ENCODE measurements at regions not wholly inside any gene's neighbourhood (a gene's known extent, or its start where the extent isn't known, plus 50 kb on each side); places are given as distances from the start of the nearest gene placed in this dataset.

DNA sequence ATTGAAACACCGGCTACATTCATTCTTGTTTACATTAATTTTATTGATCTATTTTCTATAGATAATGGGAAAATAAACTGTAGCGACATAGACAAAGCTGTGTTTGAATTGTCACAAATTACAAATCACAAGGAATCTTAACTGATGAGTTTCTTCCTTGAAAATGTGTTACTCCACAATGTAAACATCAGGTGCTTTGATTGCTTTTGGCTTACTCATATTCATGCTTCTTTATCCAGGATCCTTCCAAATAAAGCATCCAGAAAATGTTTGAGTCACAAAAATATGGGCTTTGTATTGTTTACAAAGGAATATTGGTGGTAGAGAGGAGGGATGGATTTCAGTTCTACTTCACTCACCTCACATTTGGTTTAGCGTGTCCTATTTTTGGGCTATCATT is 64.0 kb downstream of the BMP2 start:
- no peak for DNase-seq

DNA sequence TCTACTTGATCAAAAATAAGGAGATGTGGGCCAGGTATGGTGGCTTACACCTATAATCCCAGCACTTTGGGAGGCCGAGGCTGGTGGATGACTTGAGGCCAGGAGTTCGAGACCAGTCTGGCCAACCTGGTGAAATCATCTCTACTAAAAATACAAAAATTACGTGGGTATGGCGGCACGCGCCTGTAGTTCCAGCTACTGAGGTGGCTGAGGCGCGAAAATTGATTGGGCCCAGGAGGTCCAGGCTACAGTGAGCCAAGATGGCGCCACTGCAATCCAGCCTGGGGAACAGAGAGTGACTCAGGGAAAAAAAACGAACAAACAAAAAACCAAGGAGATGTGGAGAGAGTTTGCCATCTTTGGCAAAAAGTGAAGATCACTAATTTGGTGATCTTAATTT is 65.3 kb downstream of the BMP2 start:
- no peak for DNase-seq

DNA sequence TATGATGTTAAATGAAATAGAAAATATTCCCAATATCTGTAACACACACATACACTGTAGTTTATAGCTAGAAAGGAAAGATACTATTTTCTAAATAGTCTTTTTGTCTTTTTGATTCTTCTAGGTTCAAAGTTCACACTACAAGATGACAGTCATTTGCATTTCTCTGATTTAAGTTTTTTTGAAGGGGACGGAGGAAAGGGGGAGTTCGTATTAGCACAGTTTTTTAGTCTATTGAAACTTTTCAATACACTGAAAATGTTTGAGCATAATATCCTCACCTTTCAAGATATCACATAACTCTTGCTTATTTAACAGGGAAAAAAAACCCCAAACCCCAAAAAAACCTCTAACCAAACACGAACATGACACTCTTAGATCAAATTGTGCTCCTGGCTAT is 68.1 kb downstream of the BMP2 start:
- DNase-seq = no peak

DNA sequence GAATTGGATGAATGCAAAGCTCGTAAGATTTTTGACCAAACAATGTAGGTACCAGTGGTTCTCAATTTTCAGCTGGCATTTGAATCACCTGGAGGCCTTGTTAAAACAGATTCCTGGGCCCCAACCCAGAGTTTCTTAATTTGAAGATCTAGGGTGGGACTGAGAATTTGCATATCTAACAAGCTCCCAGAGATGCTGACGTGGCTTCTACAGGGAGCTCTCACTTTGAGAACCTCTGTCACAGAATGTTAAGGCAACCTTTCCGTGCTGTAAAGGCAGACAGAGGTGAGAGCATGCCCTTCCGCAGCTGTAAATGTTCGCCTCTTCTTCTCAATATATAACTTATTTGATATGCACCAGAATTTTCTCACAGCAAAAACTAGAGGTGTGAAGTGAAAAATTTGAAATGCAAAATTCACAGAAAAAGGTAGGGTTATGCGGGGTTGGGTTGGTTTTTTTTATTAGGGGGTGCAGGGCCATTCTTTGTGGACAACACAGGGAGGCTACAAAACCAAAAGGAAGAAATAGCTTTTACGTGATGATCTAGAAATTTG is 69.4 kb downstream of the BMP2 start:
- DNase-seq = no peak

DNA sequence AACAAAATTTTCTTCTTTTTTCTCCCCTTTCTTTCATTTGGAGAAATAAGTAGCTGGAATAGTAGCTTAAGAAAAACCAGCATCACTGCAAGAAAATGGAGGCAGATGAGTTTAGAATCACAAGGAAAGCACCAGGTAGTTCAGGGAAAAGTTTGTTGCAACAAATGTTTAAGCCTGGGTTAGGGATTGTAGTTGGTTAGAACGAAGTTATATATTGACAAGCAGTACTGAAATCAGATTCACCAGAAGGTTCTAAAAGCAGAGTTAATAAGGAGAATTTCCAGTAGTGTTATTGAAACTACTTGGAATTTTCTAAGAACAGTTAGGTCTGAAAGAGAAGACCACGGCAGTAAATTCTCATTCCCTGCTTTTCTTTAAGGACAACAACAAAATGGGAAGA is 70.2 kb downstream of the BMP2 start:
- DNase-seq = no peak

DNA sequence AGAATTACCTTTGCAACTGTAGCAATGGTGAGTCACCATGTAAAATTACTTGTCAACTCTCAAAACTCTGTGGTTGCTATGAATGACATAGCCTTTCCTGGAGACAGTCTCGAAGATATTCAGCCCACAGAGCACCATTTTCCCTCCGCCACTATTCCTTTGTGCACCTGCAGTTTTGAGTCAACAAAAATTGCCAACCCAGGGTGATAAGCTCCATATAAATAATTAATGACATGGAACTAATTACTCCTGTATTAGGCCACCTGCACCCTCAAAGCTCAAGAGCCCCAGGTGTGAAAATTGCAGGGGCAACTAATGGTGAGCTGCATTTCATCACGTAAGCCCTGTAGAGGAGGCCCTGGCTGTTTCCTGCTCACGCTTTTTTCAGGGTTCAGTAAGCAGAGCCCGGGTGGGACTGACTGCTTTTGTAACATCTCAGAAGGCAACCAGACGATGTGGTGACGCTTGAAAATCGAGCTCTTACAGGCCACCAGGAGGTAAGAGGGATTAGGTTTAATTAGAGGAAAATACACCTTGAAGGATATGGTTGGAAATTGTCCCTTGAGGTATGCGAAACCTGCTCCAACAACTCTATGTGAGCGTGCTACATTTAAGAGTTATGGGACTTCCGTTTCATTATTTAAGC is 70.8 kb downstream of the BMP2 start:
- no peak for DNase-seq

DNA sequence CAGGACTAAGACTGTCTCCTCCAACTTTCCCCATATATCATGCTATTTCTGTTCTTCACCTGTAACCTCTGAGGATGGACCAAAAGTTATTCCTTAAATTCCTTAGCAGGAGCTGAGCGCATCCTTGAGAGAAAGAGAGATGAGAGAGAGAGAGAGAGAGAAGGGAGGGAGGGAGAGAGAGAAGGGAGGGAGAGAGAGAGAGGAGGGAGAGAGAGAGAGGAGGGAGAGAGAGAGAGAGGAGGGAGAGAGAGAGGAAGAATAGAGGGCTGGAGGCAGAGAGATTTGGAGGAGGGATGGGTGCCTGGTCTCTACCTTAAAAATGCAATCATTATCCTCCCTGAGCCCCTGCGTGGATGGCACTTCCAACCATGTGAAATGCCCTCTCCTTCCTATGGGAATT is 73.6 kb downstream of the BMP2 start:
- no peak for DNase-seq

DNA sequence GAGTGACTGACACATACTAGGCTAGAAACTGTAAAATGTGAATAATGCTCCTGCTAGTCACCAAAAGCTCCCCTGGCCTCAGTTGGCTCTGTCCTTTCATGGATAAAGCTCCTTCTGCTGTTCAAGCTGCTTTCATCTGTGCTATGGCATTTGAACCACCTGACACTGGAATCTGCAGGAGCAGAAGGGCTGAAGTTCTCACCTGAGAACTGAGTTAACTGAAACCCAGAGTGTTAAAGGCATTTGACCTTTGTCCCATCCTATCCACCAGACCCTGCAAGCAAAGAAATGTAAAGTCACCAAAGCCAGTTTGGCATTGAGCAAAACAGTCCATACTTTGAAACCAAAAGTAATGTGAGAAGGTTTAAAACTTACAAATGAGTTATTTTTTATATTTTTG is 77.7 kb downstream of the BMP2 start:
- no peak for DNase-seq

DNA sequence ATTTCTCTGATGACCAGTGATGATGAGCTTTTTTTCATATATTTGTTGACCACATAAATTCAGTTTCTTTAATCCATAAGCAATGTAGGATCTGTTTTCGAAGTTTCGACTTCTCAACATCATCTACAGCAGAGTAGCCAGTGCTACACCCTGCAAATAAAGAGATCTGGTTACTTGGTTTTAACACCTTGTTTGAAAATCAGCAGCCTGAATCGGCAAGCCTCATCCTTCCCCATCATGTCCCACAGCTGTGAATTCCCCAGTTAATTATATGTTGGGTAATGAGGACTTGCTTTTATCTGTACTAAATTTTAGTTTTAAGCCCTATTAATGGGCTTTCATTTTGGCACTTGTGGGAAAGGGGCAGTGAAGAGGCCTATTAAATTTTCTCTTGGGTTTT is 80.6 kb downstream of the BMP2 start:
- DNase-seq = no peak

DNA sequence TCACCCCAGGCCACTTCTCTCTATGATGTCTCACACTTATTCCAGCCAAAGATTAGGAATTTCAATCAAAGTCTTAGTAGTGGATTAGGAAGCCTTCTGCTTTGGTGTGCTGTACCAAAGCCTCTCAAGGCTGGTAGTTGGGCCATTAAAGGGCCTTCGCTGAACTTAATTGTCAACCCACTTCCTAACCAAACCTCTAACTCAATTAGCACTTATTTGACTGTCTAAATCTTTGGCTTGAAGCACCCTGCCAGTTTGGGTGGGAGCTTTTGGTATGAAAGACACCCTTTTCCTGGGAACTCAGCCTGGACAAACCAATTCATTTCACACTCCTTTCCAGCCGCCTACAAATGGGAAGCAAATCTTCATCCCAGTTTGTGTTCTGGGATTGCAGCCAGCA is 81.5 kb downstream of the BMP2 start:
- DNase-seq = no peak

DNA sequence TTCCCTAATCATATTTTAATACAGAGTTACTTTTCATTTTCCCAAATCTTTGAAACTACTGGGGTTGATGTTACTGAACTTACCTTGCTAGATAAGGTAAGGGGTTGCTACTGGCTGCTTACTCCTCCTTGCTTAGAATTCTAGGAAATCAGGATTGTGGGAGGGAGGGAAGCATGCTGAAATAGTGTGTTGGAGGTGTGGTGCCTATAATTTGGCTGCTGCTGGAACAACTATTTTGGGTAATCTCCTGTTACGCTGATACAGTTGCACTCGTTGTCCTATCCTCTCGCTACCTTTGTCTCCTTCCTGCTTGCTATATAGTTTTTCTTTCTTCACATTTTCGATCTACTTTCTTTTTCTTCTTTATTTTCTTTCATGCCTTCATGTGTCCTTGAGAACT is 83.7 kb downstream of the BMP2 start:
- DNase-seq = no peak

DNA sequence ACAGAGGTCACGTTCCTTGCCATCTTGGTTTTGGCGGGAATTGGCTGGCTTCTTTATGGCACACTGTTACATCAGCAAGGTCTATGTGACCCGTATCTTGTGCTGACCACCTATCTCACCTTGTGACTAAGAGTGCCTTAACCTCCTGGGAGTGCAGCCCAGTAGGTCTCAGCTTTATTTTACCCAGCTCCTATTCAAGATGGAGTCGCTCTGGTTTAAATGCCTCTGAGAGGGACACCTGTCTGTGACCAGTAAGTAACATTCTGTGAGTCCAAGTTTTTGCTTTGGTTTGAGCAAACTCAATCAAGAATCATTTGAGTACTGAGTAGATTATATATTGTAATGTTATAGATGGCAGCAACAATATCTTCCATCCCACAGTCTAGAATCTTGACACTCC is 85.0 kb downstream of the BMP2 start:
- DNase-seq = no peak

DNA sequence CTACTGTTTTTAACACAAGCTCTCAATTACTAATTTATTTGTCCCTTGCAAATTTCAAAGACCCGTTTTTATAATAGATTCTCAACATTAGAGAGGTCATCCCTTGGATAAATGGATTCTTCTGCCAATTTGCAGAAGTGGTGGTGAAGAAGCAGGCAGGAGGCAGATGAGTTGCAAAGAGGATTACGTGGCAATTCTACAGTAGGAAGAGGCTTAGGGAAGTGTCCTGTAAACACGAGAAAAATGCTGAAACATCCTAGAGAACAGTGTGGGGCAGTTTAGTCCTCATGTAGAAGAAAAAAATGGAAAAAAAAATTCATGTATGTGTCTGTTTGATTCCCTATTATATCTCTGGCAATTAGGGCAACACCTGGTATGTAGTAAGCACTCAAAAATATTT is 87.6 kb downstream of the BMP2 start:
- no peak for DNase-seq

DNA sequence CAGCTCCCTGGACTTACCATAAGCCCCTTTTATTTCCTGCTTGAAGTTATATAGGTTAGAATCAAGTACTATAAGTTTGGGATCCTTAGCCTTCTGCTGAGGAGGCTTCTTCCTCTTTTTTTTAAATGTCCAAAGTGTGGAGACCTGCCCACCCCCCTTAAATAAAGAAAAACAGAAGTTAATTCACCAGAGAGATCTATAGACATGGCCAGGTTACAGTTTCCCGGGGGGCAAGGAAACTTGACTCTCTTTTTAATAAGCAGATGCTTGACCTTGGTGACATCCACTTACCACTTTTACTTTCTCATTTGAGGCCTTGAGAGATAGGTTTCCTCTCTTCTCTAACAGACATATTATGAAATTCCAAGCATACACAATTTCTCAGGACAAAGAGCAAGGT is 88.3 kb downstream of the BMP2 start:
- no peak for DNase-seq

DNA sequence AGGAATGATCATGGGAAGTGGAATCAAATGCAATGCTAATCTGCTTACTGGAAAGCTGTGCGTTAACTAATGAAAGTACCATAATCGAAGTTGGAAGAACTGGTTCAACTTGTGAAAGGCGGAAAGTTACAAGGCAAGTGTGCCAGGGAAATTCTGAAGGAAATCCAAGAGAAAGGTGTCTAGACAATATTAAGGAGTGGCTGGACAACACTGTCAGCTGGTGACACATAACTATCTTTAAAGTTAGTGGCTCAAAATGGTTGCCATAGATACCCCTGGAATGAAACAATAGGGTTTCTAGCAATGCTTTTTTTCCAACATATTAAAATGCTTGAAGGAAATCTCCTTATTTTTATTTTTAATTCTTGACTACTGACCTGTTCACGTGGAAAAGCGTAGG is 90.4 kb downstream of the BMP2 start:
- DNase-seq = no peak

DNA sequence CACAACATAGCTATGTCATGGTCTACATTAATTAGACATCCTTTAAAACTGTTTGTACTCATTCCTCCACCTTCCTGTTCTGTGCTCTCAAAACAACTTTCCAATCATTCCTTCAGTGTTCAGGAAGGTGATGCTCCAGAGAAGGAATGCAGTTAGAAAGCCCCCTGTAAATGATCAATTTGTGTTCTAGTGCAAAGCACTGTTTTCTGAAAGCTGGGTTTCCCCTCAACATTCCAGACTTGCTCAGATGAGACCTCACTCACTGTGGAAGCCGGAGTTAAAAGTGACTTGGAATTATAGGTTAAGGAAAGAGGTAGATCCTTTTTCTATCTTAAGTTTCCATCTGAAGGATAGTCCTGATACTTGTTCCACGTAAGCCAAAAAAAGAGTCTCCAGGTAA is 95.9 kb downstream of the BMP2 start:
- DNase-seq = no peak

DNA sequence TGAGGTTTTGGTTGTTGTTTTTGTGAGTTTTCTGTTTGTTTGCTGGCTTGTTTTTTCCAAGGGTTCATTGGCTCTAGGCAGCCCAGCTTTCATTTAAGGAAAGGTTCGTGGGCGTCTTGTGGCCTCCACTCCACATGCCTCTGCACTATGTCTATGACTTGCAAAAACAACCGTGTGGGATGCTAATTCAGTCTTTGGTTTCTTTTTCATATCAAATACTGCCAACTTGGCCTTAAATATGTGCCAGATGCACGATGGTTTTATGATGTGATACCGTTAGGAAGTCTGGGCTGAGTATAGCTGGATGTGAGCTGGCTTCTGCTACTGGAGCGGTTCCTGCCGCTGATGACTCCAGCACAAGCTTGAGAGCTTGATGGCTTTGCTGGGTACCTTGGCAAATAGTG is 96.3 kb downstream of the BMP2 start:
- no peak for DNase-seq

DNA sequence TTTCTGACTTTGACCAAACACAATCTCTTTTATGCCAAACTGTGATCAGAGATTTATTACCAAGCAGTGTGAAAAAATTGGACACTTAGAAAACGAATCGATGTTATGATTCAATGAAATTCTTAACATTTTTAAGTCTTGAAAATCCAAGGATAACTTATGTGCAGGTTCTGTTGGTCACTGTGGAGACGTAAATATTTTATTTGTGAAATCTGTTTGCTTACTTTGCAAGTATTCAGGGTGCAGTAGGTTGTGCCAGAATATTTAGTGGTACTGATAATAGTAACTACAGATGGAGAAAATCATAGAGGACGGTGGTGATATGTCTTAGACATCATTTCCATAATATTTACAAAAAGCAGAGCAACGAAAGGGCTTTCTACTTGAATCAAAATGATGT is 97.3 kb downstream of the BMP2 start:
- no peak for DNase-seq

DNA sequence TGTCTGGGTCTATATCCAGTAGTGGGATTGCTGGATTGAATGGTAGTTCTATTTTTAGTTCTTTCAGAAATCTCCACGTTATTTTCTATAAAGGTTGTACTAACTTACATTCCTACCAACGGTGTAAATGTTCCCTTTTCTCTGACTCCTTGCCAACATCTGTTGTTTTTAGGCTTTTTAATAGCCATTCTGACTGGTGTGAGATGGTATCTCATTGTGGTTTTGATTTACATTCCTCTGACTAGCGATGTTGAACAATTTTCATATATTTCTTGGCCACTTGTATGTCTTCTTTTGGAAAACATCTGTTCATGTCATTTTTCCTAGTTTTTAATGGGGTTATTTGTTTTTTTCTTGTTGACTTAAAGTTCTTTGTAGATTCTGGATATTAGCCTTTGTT is 99.3 kb downstream of the BMP2 start:
- no peak for DNase-seq

DNA sequence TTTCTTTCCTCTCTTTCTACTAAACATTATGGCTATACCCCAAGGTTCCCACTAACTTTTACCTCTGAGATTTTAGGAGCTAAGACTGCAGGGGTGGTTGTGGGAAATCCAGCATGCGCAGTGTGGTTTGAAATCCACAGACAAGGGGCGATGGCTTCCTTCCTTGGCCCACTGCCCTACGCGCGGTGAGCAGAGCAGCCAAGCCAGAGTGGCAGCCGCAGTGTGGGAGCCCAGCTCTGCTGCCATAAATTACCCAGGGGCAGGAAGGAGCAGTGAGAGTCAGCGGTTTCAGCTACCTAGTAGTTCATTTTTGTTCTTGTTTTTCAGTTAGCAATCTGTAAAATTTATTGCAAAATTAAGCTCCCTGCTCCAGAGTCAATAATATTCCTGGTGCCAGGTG is 101.4 kb downstream of the BMP2 start:
- DNase-seq = no peak

DNA sequence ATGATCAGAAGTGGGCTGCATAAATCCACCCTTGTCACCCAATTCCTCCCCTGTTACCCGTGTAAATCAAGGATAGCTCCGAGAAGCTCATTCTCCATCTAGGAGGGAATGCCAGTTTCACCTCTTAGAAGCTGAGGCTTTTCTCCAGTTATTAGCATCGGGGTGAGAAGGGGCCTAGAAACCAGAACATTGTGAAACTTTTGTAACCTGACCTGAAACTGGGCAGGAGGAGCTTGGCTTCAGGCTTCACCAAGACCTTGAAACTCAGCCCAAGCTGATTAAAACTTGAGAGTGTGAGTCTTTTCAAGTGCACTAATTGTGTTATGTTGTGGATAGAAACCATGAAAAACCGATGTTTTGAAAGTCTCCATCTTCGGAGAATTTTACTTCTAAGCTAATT is 103.1 kb downstream of the BMP2 start:
- DNase-seq = no peak

DNA sequence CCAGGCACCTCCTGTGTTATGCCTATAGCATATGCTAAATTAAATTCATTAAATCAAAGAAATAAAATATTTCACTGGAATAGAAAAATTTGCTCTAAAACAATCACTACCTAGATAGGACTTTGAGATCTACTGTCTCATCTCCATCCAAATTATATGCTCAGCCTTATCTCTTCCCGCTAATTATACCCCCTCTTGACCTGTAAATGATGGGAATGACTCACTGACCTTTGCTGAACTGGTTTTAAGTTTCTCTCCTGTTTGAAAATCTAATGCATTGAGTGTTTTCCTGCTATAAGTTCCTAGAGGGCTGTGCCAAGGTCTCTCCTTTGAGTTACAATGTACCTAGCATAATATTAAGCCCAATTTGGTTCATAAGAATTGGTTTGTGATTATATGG is 110.1 kb downstream of the BMP2 start:
- no peak for DNase-seq

DNA sequence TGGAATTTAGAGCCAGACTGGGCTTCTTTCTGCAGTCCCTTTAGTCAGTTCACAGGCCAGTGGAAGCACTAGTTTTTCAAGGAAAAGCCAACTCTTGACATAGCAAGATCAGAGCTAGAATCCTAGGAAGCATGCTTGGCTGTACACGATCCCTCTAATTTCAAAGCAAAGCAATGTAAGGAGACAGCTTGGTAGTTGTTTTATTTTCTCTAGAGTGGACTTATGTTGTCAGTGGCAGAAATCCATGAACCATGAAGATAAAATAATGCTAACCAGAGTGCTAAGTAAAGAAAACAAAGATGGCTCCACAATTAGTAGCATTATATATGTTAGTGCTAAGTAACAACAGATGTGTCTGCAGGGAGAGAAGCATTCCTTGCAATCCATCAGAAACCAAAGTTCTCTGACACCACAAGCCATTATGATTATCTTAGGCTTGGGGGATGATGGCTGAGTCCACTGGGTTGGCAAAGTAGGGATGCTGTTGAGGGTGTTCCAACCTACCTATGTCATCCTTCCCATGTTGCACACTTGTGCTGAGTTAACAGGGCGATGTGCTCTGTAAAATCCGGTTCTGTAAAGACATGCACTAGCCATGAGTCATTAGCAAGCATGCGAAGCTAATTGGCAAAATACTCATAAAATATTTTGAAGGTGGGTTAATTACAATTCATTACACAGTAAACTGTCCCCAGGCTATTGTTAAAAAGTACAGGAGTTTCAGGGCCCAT is 115.2 kb downstream of the BMP2 start:
- no peak for DNase-seq

DNA sequence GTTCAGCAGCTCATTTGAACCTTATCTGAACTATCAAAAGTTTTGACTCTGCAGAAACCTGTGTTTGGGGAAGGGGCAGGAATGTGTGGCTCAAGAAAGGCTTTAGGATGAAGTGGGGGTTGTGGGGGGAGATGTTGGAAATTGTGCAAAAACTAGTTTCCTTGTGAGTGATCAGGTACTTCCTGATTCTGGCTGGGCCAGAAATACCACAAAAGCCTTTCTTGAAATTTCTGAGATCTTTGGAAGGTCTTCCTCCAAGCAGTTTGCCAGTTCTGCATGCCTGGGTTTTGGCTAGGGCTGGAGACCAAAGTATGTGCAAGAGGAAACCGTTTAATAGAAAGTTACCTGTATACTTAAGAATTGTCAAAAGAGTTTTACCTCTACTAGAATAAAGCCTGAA is 116.6 kb downstream of the BMP2 start:
- no peak for DNase-seq

Measured in activated CD4-positive, alpha-beta T cell treated with anti-CD3 and anti-CD28 coated beads, Interleukin-2, amount 50 U/mL, for 48 hours (primary cell).